NCI-H345 (cell line): ENCODE measurements at regions not wholly inside any gene's neighbourhood (a gene's known extent, or its start where the extent isn't known, plus 50 kb on each side); places are given as distances from the start of the nearest gene placed in this dataset.

ENCODE experiments used
- DNase-seq: peaks from one replicate; lab custom pipeline; 2025; lab: John Stamatoyannopoulos, UW

DNA sequence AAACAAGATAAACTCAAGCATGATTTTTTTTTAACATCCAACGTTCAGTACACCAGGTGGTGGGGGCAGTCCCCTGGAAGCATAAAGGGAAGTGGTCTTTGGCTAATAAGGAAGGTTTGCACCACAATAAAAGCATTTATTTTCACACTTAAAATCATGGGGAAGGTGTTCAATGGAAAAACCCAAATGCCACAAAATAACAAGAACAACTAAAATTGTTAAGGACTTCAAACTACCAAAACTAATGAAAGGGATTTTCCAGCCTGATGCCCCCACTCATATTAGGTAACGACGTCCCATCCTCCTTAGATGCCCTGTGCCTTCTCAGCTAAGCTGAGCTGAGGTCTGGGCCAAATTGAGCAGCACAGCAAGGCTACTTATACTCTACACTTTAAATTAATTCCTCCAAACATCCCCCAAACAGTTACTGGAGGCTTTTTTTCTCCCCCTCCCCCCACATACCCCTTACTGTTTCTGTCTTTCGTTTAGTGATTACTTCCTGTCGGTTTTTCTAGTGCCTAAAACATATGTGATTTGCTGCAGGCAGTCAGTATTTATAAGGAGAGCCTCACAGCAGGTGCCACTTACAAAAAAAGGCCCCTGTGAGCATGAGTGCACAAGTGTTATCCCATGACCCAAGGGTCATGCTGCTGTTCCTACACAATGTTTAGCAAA, 259.7 kb upstream of the ZNF608 start:
- peak; percentile 53 for DNase-seq

DNA sequence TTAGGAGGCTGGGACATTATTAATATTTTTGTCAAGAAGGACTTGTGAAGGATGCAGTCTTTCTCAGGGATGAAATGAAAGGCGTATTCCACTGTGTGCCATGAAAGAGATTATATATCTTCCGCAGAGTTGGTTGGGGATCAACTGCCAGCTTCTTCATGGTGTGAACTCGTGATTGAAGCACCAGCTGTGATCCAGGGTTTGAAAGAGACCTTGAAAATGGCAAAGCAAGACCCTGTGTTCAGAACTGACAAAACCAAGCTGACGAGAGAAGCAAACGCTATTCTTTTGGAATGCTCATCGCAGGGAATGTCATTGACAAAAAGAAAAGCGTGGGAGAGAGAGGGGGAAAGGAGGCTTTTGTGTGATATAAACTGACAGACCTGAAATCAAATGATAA, 263.9 kb upstream of the ZNF608 start:
- no peak for DNase-seq

DNA sequence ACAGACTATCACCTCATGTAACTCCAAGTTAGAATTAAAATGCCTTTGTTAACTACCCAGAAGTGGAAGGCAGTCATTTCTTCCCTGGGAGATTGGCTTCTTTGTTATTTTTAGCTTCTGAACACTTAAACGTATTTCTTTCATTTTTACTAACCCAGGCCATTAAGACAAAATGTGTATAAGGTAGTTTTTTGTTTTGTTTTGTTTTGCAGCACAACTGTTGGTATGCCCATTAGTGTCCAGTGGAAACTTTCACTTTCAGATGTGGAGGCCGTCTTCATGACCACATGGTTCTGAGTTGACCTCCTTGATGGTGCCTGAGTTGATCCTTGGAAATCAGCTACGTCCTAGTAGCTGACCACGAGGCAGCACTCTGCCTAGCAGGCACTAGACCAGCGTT, 264.6 kb upstream of the ZNF608 start:
- no peak for DNase-seq

DNA sequence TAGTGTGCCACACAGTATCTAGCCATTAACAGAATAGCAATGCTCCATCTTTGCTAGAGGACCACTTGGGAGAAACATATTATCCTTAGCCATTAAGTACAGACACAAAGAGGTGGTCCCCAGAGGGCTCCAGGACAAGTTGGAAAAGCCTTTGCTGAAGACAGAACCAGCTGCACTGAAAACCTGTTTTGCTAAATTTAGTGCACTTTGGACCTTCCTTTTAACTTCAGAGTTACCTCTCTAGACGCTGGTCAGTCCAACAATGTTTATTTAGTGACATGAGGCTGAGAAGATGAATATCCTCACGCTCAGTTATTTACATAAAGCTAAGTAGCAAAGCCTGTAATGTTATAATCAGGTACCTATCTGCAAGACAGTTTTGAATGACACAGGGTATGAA, 265.0 kb upstream of the ZNF608 start:
- no peak for DNase-seq

DNA sequence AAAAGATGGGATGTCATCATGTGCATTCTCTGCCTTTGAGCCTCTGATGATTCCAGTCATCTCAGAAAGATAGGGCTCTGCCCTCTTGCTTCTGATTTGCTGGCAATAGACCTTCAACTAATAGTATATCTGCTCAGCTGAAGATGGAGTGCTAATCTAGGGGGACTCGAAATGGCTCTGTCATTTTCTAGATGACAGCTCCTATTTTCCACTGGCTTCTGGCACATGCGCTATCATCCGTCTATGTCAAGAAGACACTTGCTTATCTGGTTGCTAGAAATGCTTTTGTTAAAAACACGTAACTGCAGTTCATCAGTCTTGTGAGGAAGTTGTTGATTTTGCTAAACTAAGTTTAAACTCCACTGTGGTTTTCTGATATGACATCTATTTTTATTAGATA, 265.5 kb upstream of the ZNF608 start:
- DNase-seq: no peak

DNA sequence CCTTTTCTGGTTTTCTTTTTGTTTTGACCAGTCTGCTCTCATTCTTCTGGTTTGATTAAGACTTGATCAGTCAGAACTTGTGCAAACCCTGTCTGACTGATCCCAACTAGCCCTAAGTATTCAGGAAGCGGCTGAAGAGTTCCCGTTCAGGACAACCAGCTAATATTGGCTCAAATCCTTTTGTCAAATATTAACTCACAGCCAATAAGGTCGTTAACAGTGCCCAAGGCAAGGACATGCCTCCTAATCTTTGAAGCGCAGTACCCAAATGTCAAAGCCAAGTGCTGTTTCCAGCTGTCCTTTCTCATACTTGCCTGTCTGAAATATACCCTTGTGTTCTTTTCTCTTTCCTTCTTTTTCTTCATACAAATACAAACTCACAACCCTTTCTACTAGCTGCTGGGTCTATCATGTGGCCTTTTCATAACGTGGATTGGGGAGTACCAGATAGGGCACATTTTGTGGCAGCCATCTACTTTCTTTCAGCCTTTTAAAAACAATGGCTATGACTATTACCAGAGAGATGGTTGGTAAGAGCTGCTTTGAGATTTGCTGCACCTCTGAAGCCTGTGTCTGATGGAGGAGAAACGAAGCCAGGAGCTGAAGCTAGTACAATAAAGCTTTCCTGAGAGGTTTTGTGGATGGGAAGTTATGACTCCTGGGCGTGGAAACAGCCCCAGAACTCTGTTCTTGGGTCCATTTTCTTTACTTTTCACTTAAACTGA, 266.4 kb upstream of the ZNF608 start:
- no peak for DNase-seq

DNA sequence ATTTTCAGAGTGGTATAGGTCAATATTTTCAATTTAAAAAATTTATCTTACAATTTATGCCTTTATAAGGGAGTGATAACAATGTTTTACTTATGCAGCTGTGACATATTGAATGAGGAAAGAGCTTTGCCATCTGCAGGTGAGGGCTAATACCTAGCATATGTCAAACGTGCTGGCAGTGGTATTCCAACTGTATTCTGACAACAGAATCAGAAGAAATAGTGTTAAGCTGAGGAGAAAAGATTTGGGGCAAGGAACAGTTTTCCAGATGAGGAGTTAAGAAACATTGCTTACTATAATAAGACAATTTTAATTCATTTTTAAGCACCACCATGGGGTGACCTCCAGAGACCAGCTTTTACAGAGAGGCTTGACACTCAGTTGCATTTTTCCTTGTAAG, 267.8 kb upstream of the ZNF608 start:
- DNase-seq: no peak

DNA sequence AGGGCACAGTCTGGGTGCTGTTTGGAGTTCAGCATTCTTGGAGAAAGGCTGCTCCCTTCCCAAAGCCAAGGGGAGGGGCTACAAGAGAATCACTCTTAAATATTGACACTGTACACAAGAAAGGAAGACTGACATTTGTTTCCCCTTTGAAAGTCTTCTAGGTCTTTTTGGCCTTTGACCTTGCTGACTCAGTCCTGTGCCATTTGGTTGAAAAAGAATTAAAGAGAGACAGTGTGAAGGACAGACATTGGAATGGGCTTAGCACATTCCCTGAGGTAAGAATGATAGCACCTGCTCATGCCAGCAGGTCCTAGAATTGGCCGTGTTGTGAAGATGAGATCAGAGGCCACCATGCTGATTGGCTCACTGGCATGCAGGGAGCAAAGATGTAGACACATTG, 271.4 kb upstream of the ZNF608 start:
- no peak for DNase-seq

DNA sequence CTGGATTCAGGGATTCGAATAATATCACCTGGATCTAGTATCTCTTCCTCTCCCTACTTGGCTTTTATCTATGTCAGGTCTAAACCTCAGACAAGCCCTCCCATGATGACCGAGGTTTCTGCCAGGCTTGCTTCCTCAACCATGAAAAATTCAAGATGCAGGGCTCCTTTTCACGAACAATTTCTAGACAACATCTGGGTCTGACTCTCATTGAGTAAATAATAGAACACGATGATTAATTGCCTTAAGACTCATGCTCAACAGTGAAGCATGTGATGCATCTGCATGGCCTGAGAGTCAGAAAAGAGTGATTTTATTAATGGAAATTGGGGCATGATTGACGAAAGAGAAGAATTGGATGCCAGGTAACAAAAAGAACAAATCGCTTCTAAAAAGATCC, 277.2 kb upstream of the ZNF608 start:
- DNase-seq: no peak

DNA sequence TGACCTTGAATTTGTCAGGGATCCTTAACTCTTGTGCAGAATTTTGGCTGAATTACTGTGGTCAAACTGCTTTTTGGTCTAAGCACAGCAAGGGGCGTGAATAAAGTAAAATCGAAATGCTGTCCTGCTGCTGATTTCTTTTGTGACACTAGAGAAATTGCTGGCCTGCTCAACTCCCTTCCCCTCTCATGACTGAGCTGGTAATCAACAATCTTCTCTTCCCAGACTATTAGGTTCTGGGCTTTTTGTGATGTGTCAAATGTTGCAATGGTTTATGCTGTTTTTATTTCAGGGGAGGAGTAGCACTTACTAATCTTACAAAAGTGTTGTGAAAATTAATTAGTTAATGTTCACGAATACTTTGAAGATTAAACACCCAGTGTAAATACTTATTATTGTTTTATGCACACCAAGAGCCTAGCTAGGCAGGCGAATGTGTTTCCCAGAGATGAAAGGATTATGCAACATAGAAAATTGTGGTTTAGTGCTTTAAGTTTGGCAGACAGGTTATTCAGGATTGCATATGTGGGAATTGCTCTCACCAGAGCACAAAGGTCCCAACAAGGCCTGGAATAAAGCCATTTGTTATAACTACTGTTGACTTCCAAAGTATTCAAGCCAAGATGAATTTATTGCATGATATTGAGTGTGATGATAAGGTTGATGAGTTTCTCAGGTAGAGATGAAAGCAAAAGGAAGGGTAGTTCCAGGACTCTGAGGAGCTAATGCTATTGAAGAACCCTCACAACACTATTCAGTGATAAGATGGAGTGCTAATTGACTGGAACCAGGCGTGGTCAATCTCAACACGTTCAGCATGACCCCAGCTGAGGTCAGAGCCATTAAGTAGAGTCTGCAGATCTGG, 280.7 kb upstream of the ZNF608 start:
- no peak for DNase-seq

DNA sequence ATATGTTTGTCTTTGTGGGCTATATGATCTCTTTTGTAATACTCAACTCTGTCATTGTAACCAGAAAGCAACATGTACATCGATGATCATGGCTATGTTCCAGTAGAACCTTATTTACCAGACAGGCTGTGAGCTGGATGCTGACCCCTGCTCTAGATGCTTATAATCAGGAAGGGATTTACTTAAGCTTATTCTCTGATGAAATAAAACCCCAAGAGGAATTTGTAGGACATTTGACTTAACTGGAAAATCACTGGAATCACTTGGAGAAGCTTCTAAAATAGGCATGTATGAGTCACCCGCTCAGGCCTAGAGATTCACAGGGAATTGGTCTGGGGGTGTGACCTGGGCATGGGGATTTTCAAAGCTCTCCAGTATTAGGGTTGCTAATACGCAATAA, 285.8 kb upstream of the ZNF608 start:
- no peak for DNase-seq

DNA sequence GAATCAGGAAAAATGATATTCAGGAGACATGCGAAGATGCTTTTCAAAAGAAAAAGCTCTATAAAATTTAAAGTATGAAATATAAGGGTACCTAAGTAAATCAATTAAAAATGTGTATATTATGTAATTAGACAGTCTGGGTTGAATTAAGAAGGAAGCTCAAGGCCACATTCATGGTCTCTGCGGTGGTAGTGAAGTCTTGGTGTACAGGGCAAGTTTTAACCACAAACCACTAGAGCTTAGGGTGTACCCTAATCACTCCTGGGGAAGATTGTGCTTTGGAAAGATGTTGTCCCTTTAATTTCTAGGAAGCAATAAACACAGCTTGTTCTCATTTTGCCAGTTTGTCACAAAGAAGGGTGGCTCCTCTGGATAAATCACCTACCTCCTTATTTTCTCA, 287.2 kb upstream of the ZNF608 start:
- no peak for DNase-seq

DNA sequence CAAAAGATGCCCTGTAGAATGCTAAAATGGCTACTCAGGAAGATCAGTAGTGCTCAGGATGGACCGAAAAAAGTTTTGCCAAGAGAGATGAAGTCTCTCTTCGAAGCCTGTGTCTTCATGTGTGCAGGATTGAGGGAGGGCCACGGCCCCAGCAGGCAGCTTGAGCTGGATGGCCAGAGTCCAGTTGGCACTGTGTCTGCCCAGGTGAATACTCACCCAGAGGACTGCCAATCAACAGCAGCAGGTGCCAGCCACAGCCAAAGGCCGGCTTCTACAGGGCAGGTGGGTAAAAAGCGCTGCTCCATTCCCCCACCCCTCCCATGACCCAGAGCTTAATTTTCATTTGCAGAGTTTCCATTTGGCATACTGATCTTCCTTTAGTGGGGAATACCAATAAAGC, 287.9 kb upstream of the ZNF608 start:
- DNase-seq: no peak

DNA sequence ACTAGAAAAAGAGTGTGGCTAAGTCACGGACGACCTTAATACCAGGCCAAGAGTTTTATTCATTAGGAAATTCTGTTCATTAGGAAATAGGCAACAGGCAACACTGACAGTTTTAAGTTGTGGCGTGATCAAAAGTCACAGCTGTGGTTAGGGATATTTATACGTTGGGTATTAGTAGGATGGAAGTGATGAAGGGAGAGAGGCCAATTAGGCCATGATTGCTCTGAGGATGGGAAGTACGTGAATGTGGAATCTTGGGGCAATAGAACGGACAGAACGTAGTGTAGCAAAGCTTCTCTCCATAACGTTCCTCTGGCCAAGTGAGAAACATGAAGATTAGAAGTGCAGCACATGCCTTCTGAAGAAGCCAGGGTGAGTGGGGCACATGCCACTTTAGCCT, 290.1 kb upstream of the ZNF608 start:
- no peak for DNase-seq

DNA sequence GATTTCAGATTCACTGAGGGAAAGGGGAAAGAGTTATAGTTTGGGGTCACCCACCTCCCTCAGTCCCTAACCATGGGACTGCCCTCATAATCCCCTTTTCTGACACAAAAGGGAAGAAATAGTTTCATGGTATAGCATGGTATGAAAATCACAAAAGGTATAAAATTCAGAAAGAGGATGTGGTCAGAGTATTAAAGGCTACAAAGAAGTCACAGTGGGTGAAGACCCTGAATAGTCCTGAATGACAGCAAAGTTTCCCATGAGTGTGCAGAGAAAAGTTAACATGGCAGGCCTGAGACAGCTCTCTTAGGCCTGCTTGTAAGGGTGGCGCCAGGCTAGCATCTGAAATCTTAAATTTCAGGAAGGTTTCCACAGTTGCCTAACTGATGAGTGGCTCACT, 290.6 kb upstream of the ZNF608 start:
- DNase-seq: no peak

DNA sequence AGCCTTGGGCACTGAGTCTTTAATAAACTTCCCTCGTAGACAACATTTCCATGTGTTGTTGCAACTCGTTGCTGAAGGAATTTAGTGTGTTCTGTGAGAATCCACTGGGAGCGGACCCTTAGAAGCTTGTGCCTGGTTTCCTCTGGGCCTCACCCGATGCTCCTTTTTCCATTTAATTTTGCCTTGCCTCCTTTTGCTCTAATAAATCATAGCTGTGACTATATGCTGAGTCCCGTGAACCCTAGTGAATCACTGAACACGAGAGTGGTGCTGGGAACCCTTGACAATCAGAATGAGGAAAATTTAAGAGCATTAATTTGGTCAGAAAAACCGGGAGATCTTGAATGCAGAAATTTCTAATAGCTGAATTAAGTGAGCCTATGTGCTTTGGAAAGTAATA, 291.1 kb upstream of the ZNF608 start:
- DNase-seq: no peak

DNA sequence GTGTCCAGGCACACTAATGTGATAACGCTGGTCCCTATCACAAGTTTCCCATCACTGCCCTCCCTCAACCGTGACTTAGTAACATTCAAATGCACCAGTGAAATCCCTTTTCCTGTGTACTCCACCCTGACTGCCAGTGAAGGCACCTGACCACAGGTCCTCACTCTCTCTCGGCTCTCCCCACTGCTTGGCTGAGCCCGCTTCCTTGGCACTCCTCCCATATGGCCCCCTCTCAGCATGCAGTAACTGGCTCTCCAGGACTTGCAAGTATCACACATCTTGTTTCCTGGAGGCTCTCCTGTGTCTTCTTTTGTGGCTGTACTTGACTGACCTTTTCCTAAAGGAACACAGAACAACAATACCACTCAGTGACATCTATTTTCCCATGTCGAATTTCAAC, 292.0 kb upstream of the ZNF608 start:
- DNase-seq: no peak

DNA sequence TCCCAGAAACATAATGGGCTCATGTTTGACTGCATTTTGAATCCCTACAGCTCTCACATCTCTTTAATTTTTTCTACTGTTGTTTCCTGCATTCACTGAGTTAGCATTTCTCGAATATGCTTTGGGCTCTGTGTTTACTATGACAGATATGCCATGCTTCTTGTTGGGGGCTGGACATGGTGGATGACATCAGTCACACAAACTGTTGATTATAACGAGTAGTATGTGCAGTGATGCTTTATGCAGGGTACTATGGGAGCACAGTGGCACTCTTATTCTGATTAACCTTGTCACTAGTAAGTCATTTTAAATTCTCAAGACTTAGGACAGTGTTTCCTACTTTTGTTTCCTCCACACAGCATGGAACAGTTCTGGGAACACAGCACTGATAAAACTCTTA, 295.4 kb upstream of the ZNF608 start:
- no peak for DNase-seq

DNA sequence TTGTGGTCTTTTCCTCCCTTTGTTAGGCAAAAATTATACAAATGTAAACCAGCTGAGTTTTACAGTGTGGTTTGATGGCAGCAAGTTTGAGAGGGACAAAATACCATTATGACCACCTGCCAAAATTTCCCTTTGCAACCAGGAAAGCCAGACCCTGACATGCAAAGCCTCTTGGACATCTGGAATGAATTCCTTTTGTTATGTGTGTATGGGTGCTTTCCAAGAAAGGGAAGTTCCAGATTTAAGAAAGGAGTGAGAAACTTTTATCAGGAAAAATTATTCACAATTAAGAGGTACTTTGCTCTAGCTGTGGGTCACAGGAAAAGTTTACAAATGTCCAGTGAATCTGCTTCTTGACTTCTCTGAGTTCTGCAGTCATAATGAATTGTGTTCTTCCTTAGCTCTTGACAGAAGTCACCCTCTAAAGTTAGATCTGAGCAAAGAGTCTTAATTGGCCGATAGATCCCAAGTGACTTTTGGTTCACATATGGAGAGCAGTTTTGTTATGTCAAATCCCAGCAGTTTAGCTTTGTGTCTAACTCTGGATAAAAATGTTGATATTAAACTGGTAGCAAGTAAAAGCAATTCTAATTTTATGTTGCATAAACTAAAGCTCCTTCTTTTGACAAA, 295.9 kb upstream of the ZNF608 start:
- no peak for DNase-seq

DNA sequence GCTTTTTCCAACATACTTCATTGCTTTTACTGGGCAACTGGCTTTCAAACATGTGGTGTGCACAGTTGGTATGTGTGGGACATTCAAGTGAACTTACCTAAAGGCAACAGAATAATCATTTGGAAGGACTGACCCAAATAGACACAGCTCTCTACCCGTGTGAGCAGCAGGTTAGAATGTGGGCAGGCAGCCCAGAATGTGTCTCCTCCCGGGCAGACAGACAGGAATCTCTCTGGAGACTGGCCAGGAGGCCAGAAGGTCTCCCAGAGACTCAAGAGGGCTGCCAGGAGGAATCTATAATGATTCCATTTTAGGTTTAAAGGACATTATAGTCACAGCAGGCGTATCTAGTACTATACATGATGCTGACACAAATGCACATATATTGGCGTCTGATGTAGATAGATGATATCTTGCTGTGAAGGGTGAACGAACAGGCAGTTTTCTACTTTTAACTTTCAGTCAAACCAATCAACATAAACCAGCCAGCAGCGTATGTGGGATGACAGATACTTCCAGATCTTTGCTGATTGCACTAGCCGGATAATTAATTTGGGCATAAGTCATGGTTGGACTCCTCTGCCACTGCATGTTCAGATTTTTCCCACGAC, 297.4 kb upstream of the ZNF608 start:
- peak; percentile 69 for DNase-seq

DNA sequence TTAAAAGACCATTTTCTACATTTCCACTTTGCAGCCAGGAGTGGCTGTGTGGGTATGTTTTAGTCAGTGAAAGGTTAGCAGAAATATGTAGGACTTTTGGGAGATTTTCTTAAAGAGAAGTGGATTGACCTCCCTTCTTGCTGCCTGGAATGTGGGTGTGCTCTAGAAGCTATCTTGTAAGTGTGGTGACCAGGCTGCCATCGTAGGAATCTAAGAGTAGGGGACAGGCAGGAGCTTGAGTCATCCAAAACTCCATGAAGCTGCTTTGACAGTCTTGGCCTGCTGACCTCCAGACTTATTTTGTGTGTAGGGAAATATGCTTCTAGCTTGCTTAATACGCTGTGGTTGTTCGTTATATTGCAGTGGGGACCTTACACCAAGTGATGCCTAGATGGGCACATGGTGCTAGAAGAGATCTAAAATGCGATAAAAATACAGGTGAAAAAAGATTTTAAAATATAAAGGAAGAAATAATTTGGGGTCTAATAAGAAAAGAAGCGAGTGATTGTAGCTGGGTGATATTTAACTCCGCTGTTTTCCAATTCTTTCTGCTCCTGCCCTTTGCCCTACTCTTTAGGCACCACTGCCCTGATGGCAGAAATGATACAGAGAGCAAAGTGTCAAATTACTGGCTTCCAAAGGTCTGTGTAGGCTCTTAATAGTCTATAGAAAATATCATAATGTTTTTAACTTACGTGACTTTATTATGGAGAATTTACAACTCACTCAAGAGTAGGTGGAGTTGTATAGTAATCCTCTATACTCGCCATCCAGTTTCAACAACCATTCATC, 298.2 kb upstream of the ZNF608 start:
- no peak for DNase-seq
